H1 (cell line): ENCODE measurements at regions not wholly inside any gene's neighbourhood (a gene's known extent, or its start where the extent isn't known, plus 50 kb on each side); places are given as distances from the start of the nearest gene placed in this dataset.

Experiments
- CTCF ChIA-PET: fragments of 300-600 bp; sonication (Branson Sonifier 250); formaldehyde crosslinking; loops from one replicate; lab custom pipeline; 2021; ENCODE audit not compliant: partially characterized antibody; lab: Charles Lee
- POLR2A ChIA-PET: fragments of 300-600 bp; sonication (Branson Sonifier 250); formaldehyde crosslinking; loops from one replicate; lab custom pipeline; 2021; ENCODE audit warnings: inconsistent platforms; ENCODE audit not compliant: partially characterized antibody; lab: Charles Lee
- DNase-seq, 2 experiments: peaks; one replicate each; pipeline versions ENCODE4 v3.0.0 to v3.0.0-alpha.2; 2010 to 2022; ENCODE audit warnings: low spot score in 2 of 2, low read depth in 1 of 2, mixed read lengths in 1 of 2
- FAIRE-seq: peaks from 2 replicates; lab custom pipeline; 2011; peaks lifted over from hg19 to GRCh38; lab: Jason Lieb, UNC
- H2AFZ ChIP-seq: 2 replicates; pipeline ENCODE4 v1.8.1; 2012; ENCODE audit warnings: low read length, inconsistent platforms
- H2AK5ac ChIP-seq: 2 replicates; pipeline ENCODE4 v1.6.1; 2013; ENCODE audit warnings: low read depth, low read length
- H2BK120ac ChIP-seq: replicated peaks from 2 replicates; pipeline ENCODE3; 2013; ENCODE audit warnings: low read depth, low read length, inconsistent platforms
- H2BK12ac ChIP-seq: 2 replicates; pipeline ENCODE4 v1.6.1; 2013; ENCODE audit warnings: low read depth, low read length
- H2BK15ac ChIP-seq: 2 replicates; pipeline ENCODE4 v1.6.1; 2013; ENCODE audit warnings: low read length
- H2BK20ac ChIP-seq: 2 replicates; pipeline ENCODE4 v1.6.1; 2013; ENCODE audit warnings: low read length
- H2BK5ac ChIP-seq: 2 replicates; pipeline ENCODE4 v1.6.1; 2013; ENCODE audit warnings: low read depth, low read length
- H3K14ac ChIP-seq: 2 replicates; pipeline ENCODE4 v1.6.1; 2013; ENCODE audit warnings: inconsistent platforms; ENCODE audit not compliant: insufficient read length
- H3K18ac ChIP-seq: 2 replicates; pipeline ENCODE4 v1.6.1; 2013; ENCODE audit warnings: low read length; ENCODE audit errors: extremely low read depth
- H3K23ac ChIP-seq: 2 replicates; pipeline ENCODE4 v1.6.1; 2013; ENCODE audit warnings: inconsistent platforms; ENCODE audit not compliant: insufficient read length
- H3K23me2 ChIP-seq: 2 replicates; pipeline ENCODE4 v1.6.1; 2013; ENCODE audit warnings: low read depth, low read length
- H3K27ac ChIP-seq: 2 replicates; pipeline ENCODE4 v1.6.1; 2011; ENCODE audit warnings: low read depth, low read length, inconsistent platforms
- H3K27me3 ChIP-seq, 4 experiments: replicated peaks in 1 of 4; 1 replicate in 1 of 4; 2 replicates in 3 of 4; pipeline versions ENCODE4 v1.6.1 to v1.8.1; 2011 to 2013; ENCODE audit warnings: low read length in 3 of 4, mild to moderate bottlenecking in 3 of 4, inconsistent platforms in 2 of 4, mixed read lengths in 2 of 4, moderate library complexity in 1 of 4; ENCODE audit not compliant: control insufficient read depth in 3 of 4, insufficient read depth in 3 of 4; ENCODE audit errors: extremely low read depth in 1 of 4
- H3K36me3 ChIP-seq, 4 experiments: 2 replicates each; pipeline versions ENCODE4 v1.6.1 to v1.8.1; 2011 to 2013; ENCODE audit warnings: mild to moderate bottlenecking in 4 of 4, low read length in 3 of 4, moderate library complexity in 2 of 4, control low read depth in 1 of 4, inconsistent platforms in 1 of 4; ENCODE audit not compliant: insufficient read depth in 4 of 4, control insufficient read depth in 2 of 4
- H3K4ac ChIP-seq: replicated peaks from 2 replicates; pipeline ENCODE3; 2013; ENCODE audit warnings: low read length, low read depth, mixed read lengths, inconsistent platforms; ENCODE audit not compliant: insufficient read length
- H3K4me1 ChIP-seq, 4 experiments: replicated peaks in 1 of 4; 1 replicate in 1 of 4; 2 replicates in 3 of 4; pipeline versions ENCODE4 v1.6.1 to v1.8.1; 2011 to 2013; ENCODE audit warnings: low read length in 3 of 4, inconsistent platforms in 2 of 4, mixed read lengths in 1 of 4; ENCODE audit not compliant: insufficient read depth in 4 of 4, control insufficient read depth in 3 of 4
- H3K4me2 ChIP-seq, 2 experiments: 2 replicates each; pipeline versions ENCODE4 v1.6.1 to v1.8.1; 2011 to 2013; ENCODE audit warnings: low read depth in 2 of 2, low read length in 2 of 2, control low read depth in 1 of 2, inconsistent platforms in 1 of 2, mild to moderate bottlenecking in 1 of 2; ENCODE audit not compliant: insufficient read depth in 1 of 2
- H3K4me3 ChIP-seq, 4 experiments: fragments of 200-600, 300-600 bp in 1 of 4; sonication (generic), shearing (Covaris generic), sonication (Bioruptor Twin) in 1 of 4; 2 replicates each; pipeline versions ENCODE4 v1.5.1 to v1.8.1; 2011 to 2016; ENCODE audit warnings: low read length in 4 of 4, low read depth in 3 of 4, control low read depth in 2 of 4, inconsistent platforms in 2 of 4, mild to moderate bottlenecking in 2 of 4, mixed read lengths in 1 of 4, moderate library complexity in 1 of 4; ENCODE audit not compliant: insufficient read depth in 2 of 4; ENCODE audit errors: extremely low read depth in 1 of 4
- H3K56ac ChIP-seq: replicated peaks from 2 replicates; pipeline ENCODE3; 2013; ENCODE audit warnings: low read depth, mild to moderate bottlenecking, mixed read lengths, low read length, inconsistent platforms; ENCODE audit not compliant: insufficient read length
- H3K79me1 ChIP-seq: 2 replicates; pipeline ENCODE4 v1.6.1; 2013; ENCODE audit warnings: low read depth, low read length, control low read depth
- H3K79me2 ChIP-seq, 2 experiments: 2 replicates each; pipeline versions ENCODE4 v1.6.1 to v1.8.1; 2012 to 2013; ENCODE audit warnings: low read length in 2 of 2, mild to moderate bottlenecking in 2 of 2, inconsistent platforms in 1 of 2; ENCODE audit not compliant: insufficient read depth in 2 of 2, control insufficient read depth in 1 of 2
- H3K9ac ChIP-seq, 4 experiments: replicated peaks in 1 of 4; 1 replicate in 1 of 4; 2 replicates in 3 of 4; pipeline versions ENCODE4 v1.6.1 to v1.8.1; 2011 to 2013; ENCODE audit warnings: low read depth in 3 of 4, low read length in 3 of 4, control low read depth in 2 of 4, mild to moderate bottlenecking in 2 of 4, moderate library complexity in 2 of 4, inconsistent platforms in 1 of 4; ENCODE audit errors: extremely low read depth in 1 of 4
- H3K9me3 ChIP-seq, 2 experiments: 2 replicates each; pipeline versions ENCODE4 v1.6.1 to v1.8.1; 2012 to 2013; ENCODE audit warnings: mild to moderate bottlenecking in 2 of 2, moderate library complexity in 2 of 2, control low read depth in 1 of 2, inconsistent platforms in 1 of 2, low read depth in 1 of 2, low read length in 1 of 2, mixed read lengths in 1 of 2; ENCODE audit not compliant: insufficient read depth in 2 of 2
- H4K20me1 ChIP-seq, 2 experiments: replicated peaks in 1 of 2; 2 replicates each; pipeline versions ENCODE3 to v1.8.1; 2011 to 2013; ENCODE audit warnings: inconsistent platforms in 2 of 2, low read length in 2 of 2, mild to moderate bottlenecking in 1 of 2; ENCODE audit not compliant: insufficient read depth in 2 of 2, control insufficient read depth in 1 of 2
- H4K5ac ChIP-seq: 2 replicates; pipeline ENCODE4 v1.6.1; 2013; ENCODE audit warnings: low read length, low read depth, mixed read lengths, inconsistent platforms; ENCODE audit not compliant: insufficient read length
- H4K8ac ChIP-seq: 2 replicates; pipeline ENCODE4 v1.8.0; 2013; ENCODE audit warnings: mild to moderate bottlenecking, moderate library complexity, low read length, inconsistent platforms; ENCODE audit not compliant: insufficient read depth; ENCODE audit errors: extremely low read depth
- H4K91ac ChIP-seq: replicated peaks from 2 replicates; pipeline ENCODE3; 2013; ENCODE audit warnings: low read length, mixed read lengths, inconsistent platforms; ENCODE audit not compliant: insufficient read length
- BACH1 ChIP-seq: IDR thresholded peaks from 2 replicates; pipeline ENCODE4 v1.6.1; 2012; ENCODE audit warnings: low read length, improper control_type of control experiment
- POLR2AphosphoS5 ChIP-seq: IDR thresholded peaks from 2 replicates; pipeline ENCODE4 v1.6.1; 2011; ENCODE audit warnings: low read depth, low read length
- WGBS, 2 experiments: shearing (Covaris generic) in 1 of 2; methylation state at CpG; one replicate each; pipeline versions ENCODE4 v1.1.6 to v1.1.7; 2013 to 2015; ENCODE audit warnings: low lambda C conversion rate in 2 of 2, mixed read lengths in 2 of 2, inconsistent platforms in 1 of 2, low coverage in 1 of 2, missing lambda C conversion rate in 1 of 2; ENCODE audit not compliant: insufficient replicate concordance in 2 of 2, insufficient coverage in 1 of 2, insufficient read length in 1 of 2; ENCODE audit errors: extremely low coverage in 1 of 2, missing lambda C conversion rate in 1 of 2; 5-methylcytosine and 5-hydroxymethylcytosine counted together

GRCh38 chr9:16033253-16033652 is 480.4 kb downstream of the CCDC171 start:
- Histone ChIP-seq H4K20me1 (no peaks in the 10 kb centered on the region), H3K23me2 (no peaks in the 10 kb centered on the region), H2BK15ac (no peak overlapping the region), H2BK120ac (no peak overlapping the region), H3K27ac (no peak overlapping the region), H2BK12ac (no peak overlapping the region), H4K5ac (no peak overlapping the region), H3K18ac (no peak overlapping the region), H3K4me2 (no peak overlapping the region), H4K8ac (no peak overlapping the region), H3K4me3 (no peak overlapping the region), H3K36me3 (no peaks in the 10 kb centered on the region), H2AK5ac (no peak overlapping the region), H3K23ac (no peak overlapping the region), H3K79me1 (no peaks in the 10 kb centered on the region), H3K14ac (no peak overlapping the region), H3K4ac (no peak overlapping the region), H4K91ac (no peak overlapping the region), H3K79me2 (no peaks in the 10 kb centered on the region), H3K4me1 (peaks cover 4 to 6% (median 5%) of the 10 kb centered on the region in 4 experiments; a peak in 4 of 7 replicates), H3K9ac (no peak overlapping the region), H2AFZ (no peak overlapping the region), H2BK5ac (no peak overlapping the region), H3K27me3 (no peaks in the 10 kb centered on the region), H2BK20ac (no peak overlapping the region), H3K56ac (no peak overlapping the region), H3K9me3 (no peaks in the 10 kb centered on the region)
- DNase-seq, result no peak
- FAIRE-seq, result no peak
- 95% methylated on average over 14 of the region's 14 CpGs; no CpG with 5 or more reads in 1 of the 2 experiments for WGBS, 2 experiments
- POLR2A ChIA-PET, result no interaction called here
- CTCF ChIA-PET, result interaction anchor here (0.7 to 11.7 kb wide), 5 partner anchors 12 to 121 kb away, joined by 3 to 119 read pairs (median 6); no protein-coding TSS in a partner anchor
- TF ChIP-seq BACH1 (no peak), POLR2AphosphoS5 (no peak)
